Cardiac muscle cell (in vitro differentiated cells and primary cell): ENCODE measurements at regions not wholly inside any gene's neighbourhood (a gene's known extent, or its start where the extent isn't known, plus 50 kb on each side); places are given as distances from the start of the nearest gene placed in this dataset.

ENCODE experiments used
- DNase-seq, 2 donors: peaks; one replicate each; pipeline versions ENCODE4 v3.0.0 to v3.0.0-alpha.2; 2010 to 2017; ENCODE audit warnings: low read depth in 1 of 2, low spot score in 1 of 2
- H3K27ac ChIP-seq: fragments of 200-600 bp; sonication (generic); 2 replicates; pipeline ENCODE4 v1.5.1; 2016
- H3K27me3 ChIP-seq: fragments of 200-600 bp; sonication (generic); 2 replicates; pipeline ENCODE4 v1.6.0; 2016; ENCODE audit warnings: control low read depth
- H3K36me3 ChIP-seq: fragments of 200-600 bp; sonication (generic); 2 replicates; pipeline ENCODE4 v1.5.1; 2016; ENCODE audit warnings: control low read depth
- H3K4me1 ChIP-seq: fragments of 200-600 bp; sonication (generic); 2 replicates; pipeline ENCODE4 v1.8.1; 2017; ENCODE audit warnings: low read depth, mild to moderate bottlenecking, mixed run types
- H3K4me3 ChIP-seq: fragments of 200-600 bp; sonication (generic); 2 replicates; pipeline ENCODE4 v1.5.1; 2016; ENCODE audit warnings: mild to moderate bottlenecking
- H3K9me3 ChIP-seq: fragments of 200-600 bp; sonication (generic); 2 replicates; pipeline ENCODE4 v1.5.1; 2017; ENCODE audit warnings: low read depth, mild to moderate bottlenecking, control low read depth
- CTCF ChIP-seq: IDR thresholded peaks from 2 replicates; pipeline ENCODE4 v1.5.1; 2012; ENCODE audit warnings: low read depth, mild to moderate bottlenecking, low read length

- H3K36me3 ChIP-seq = no peaks in the 10 kb centered on the region
- H3K9me3 ChIP-seq = no peaks in the 10 kb centered on the region
- H3K27me3 ChIP-seq = no peaks in the 10 kb centered on the region
- no peak overlapping the region for H3K27ac ChIP-seq
- DNase-seq = no peak
- no peak for TF ChIP-seq CTCF
- no peaks in the 10 kb centered on the region for H3K4me1 ChIP-seq
- no peak overlapping the region for H3K4me3 ChIP-seq
Observed at GRCh38 chr6:144935661-144936060, 650.5 kb downstream of the UTRN start.

- no peak for TF ChIP-seq CTCF
- H3K9me3 ChIP-seq = no peaks in the 10 kb centered on the region
- H3K4me3 ChIP-seq = no peak overlapping the region
- no peaks in the 10 kb centered on the region for H3K36me3 ChIP-seq
- H3K27me3 ChIP-seq = no peaks in the 10 kb centered on the region
- DNase-seq = no peak
- H3K4me1 ChIP-seq = no peaks in the 10 kb centered on the region
- H3K27ac ChIP-seq = no peak overlapping the region
Observed at GRCh38 chr6:144936764-144937163, 651.6 kb downstream of the UTRN start.

GRCh38 chr6:144939921-144940320, 654.8 kb downstream of the UTRN start:
- no peak for DNase-seq
- no peaks in the 10 kb centered on the region for H3K4me1 ChIP-seq
- H3K9me3 ChIP-seq = no peaks in the 10 kb centered on the region
- no peaks in the 10 kb centered on the region for H3K36me3 ChIP-seq
- H3K27me3 ChIP-seq = no peaks in the 10 kb centered on the region
- no peak for TF ChIP-seq CTCF
- H3K27ac ChIP-seq = no peak overlapping the region
- H3K4me3 ChIP-seq = no peak overlapping the region

- no peaks in the 10 kb centered on the region for H3K9me3 ChIP-seq
- no peak for TF ChIP-seq CTCF
- no peak for DNase-seq
- H3K4me1 ChIP-seq = no peaks in the 10 kb centered on the region
- no peak overlapping the region for H3K27ac ChIP-seq
- H3K4me3 ChIP-seq = no peak overlapping the region
- no peaks in the 10 kb centered on the region for H3K27me3 ChIP-seq
- H3K36me3 ChIP-seq = no peaks in the 10 kb centered on the region
Observed at GRCh38 chr6:144944106-144944505, 659.0 kb downstream of the UTRN start.

GRCh38 chr6:144947398-144947976, 662.4 kb downstream of the UTRN start:
- Histone ChIP-seq H3K4me3 (no peak overlapping the region), H3K27me3 (no peaks in the 10 kb centered on the region), H3K4me1 (no peaks in the 10 kb centered on the region), H3K9me3 (no peaks in the 10 kb centered on the region), H3K36me3 (no peaks in the 10 kb centered on the region), H3K27ac (no peak overlapping the region)
- no peak for TF ChIP-seq CTCF
- DNase-seq = no peak
